Parathyroid adenoma (tissue), 2 donors: ENCODE measurements at regions not wholly inside any gene's neighbourhood (a gene's known extent, or its start where the extent isn't known, plus 50 kb on each side); places are given as distances from the start of the nearest gene placed in this dataset.

ENCODE experiments used
- H2AFZ ChIP-seq: fragments of 300-600 bp; sonication (generic); one replicate; pipeline ENCODE4 v1.7.0; 2017; ENCODE audit warnings: antibody characterized with exemption, mild to moderate bottlenecking
- H3K27ac ChIP-seq: fragments of 300-600 bp; sonication (generic); one replicate; pipeline ENCODE4 v1.7.0; 2017
- H3K27me3 ChIP-seq: fragments of 300-600 bp; sonication (generic); one replicate; pipeline ENCODE4 v1.7.0; 2017; ENCODE audit warnings: low read length; ENCODE audit not compliant: control insufficient read depth, insufficient read depth
- H3K36me3 ChIP-seq: fragments of 300-600 bp; sonication (generic); one replicate; pipeline ENCODE4 v1.7.0; 2017; ENCODE audit warnings: low read length; ENCODE audit not compliant: control insufficient read depth, insufficient read depth
- H3K4me1 ChIP-seq: fragments of 300-600 bp; sonication (generic); one replicate; pipeline ENCODE4 v1.7.0; 2017; ENCODE audit warnings: control low read depth
- H3K4me2 ChIP-seq: fragments of 300-600 bp; sonication (generic); one replicate; pipeline ENCODE4 v1.7.0; 2017; ENCODE audit warnings: low read length
- H3K4me3 ChIP-seq: fragments of 300-600 bp; sonication (generic); one replicate; pipeline ENCODE4 v1.7.0; 2017; ENCODE audit warnings: low read depth, low read length
- H3K79me2 ChIP-seq: fragments of 300-600 bp; sonication (generic); one replicate; pipeline ENCODE4 v1.7.0; 2017; ENCODE audit warnings: control low read depth
- H3K9ac ChIP-seq: fragments of 300-600 bp; sonication (generic); one replicate; pipeline ENCODE4 v1.7.0; 2017; ENCODE audit warnings: mild to moderate bottlenecking
- H3K9me3 ChIP-seq: fragments of 300-600 bp; sonication (generic); one replicate; pipeline ENCODE4 v1.7.0; 2017; ENCODE audit warnings: low read length; ENCODE audit not compliant: control insufficient read depth
- TF ChIP-seq, protein P1 (sequence below): fragments of 300-600 bp; sonication (generic); IDR thresholded peaks from one replicate; pipeline ENCODE4 v1.7.0; 2017; ENCODE audit warnings: antibody characterized with exemption, mild to moderate bottlenecking
- donor health status: primary hyperparathyroidism.

DNA sequence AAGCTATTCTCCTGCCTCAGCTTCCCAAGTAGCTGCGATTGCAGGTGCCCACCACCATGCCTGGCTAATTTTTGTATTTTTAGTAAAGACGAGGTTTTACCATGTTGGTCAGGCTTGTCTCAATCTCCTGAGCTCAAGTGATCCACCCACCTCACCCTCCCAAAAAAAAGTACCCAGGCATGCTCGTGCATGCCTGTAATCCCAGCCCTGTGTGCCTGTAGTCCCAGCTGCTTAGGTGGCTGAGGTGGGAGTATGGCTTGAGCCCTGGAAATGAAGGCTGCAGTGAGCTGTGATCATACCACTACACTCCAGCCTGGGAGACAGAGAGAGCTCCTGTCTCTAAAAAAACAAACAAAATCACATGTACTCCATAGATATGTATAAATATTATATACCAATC lies 176.5 kb downstream of the SOX2 start:
- Histone ChIP-seq H3K4me3 (no peak overlapping the region), H3K9ac (no peak overlapping the region)

DNA sequence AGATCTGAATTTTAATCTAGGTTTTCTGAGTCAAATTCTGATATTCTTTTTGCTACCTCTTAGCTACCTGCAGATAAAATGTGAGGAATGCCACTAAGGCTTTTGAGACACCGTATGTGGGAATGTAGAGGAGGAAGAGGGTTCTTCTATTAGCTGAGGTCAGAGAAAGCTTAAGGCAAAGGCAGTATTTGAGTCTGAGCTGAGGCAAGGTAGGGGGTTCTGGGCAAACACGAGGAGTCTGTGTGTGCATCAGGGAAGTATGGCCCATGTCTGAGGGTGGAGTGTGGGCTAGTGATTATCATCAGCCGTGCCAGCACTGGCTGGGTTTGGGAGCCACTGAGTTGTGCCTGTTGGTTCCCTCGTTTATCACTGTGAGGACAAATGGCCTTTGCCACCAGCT lies 181.1 kb downstream of the SOX2 start:
- Histone ChIP-seq H3K9me3 (no peaks in the 10 kb centered on the region), H3K9ac (no peak overlapping the region), H2AFZ (no peak overlapping the region), H3K4me1 (no peaks in the 10 kb centered on the region), H3K27ac (no peak overlapping the region), H3K4me2 (no peak overlapping the region), H3K36me3 (no peaks in the 10 kb centered on the region), H3K79me2 (no peaks in the 10 kb centered on the region), H3K27me3 (no peaks in the 10 kb centered on the region), H3K4me3 (no peak overlapping the region)
- TF ChIP-seq, protein P1, sequence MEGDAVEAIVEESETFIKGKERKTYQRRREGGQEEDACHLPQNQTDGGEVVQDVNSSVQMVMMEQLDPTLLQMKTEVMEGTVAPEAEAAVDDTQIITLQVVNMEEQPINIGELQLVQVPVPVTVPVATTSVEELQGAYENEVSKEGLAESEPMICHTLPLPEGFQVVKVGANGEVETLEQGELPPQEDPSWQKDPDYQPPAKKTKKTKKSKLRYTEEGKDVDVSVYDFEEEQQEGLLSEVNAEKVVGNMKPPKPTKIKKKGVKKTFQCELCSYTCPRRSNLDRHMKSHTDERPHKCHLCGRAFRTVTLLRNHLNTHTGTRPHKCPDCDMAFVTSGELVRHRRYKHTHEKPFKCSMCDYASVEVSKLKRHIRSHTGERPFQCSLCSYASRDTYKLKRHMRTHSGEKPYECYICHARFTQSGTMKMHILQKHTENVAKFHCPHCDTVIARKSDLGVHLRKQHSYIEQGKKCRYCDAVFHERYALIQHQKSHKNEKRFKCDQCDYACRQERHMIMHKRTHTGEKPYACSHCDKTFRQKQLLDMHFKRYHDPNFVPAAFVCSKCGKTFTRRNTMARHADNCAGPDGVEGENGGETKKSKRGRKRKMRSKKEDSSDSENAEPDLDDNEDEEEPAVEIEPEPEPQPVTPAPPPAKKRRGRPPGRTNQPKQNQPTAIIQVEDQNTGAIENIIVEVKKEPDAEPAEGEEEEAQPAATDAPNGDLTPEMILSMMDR = no peak

More for the DNA sequence above, 176.5 kb downstream of the SOX2 start:
- Histone ChIP-seq H3K27me3 (no peaks in the 10 kb centered on the region), H3K79me2 (no peaks in the 10 kb centered on the region), H3K4me2 (no peak overlapping the region), H3K36me3 (no peaks in the 10 kb centered on the region), H3K4me1 (no peaks in the 10 kb centered on the region), H3K27ac (no peak overlapping the region), H2AFZ (no peak overlapping the region), H3K9me3 (no peaks in the 10 kb centered on the region)
- TF ChIP-seq, protein P1 = no peak

DNA sequence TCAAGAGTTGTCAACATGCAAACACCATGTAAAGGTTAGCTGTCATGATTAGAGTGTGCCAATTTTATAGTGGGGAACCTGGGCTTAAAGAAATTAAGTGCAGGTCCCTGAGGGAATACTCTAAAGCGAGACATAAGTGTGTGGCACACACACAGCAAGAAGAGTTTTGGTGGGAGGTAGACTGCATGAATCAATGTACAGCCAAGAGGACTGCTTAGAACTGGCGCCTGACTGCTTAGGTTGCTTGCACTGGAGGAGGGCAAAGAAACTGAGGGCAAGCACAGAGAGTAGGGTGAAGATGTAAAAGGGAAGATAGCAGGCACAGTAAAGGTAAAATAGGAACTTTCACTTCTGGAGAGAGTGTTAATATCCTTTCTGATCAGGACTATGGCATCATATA lies 184.9 kb downstream of the SOX2 start:
- Histone ChIP-seq H3K27me3 (no peaks in the 10 kb centered on the region), H3K4me3 (no peak overlapping the region), H3K9ac (no peak overlapping the region), H3K4me2 (no peak overlapping the region), H3K79me2 (no peaks in the 10 kb centered on the region), H3K36me3 (no peaks in the 10 kb centered on the region), H3K4me1 (no peaks in the 10 kb centered on the region), H2AFZ (no peak overlapping the region), H3K27ac (no peak overlapping the region), H3K9me3 (no peaks in the 10 kb centered on the region)
- TF ChIP-seq, protein P1 = no peak

DNA sequence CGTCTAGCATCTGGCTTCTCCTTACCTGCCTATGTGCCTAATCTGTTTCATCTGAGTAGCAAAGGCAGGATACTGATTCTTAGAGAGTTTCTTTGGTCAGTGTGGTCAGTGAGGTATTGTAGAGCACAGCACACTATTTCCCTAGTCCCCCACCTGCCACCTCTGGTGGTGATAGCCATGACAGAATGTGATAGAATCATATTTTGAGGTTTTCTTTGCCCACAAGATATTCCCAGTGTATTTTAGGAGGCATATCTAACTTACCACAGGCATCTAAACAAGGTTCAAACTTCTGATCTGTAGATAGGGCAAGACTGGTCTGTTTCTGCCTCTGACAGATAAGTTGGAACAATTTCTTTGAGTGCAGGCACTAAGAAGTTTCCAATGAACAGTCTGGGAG lies 188.0 kb downstream of the SOX2 start:
- no peaks in the 10 kb centered on the region for H3K27me3 ChIP-seq
- H3K9me3 ChIP-seq = no peaks in the 10 kb centered on the region
- TF ChIP-seq, protein P1 = no peak
- no peaks in the 10 kb centered on the region for H3K4me1 ChIP-seq
- no peaks in the 10 kb centered on the region for H3K36me3 ChIP-seq
- H3K4me2 ChIP-seq = no peak overlapping the region
- no peak overlapping the region for H2AFZ ChIP-seq
- H3K79me2 ChIP-seq = no peaks in the 10 kb centered on the region
- H3K27ac ChIP-seq = no peak overlapping the region
- H3K4me3 ChIP-seq = no peak overlapping the region
- H3K9ac ChIP-seq = no peak overlapping the region

DNA sequence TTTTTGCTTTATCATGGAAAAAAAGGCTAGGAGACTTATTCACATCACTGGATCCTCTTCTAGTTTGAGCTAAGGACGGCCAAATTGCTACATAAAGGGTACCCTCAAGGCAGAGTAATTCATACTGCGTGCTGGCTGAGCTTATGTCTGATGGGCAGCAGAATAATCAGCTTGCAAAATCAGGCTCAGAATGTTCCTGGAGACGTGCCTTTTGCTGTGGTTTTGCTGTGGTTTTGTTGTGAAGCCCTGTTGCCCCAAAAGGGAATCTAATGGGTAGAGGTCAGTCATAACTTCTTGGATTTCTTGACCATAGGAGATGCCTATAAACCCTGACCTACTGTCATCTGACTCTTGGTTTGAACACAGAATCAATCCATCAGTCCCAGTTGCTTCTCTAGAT lies 189.9 kb downstream of the SOX2 start:
- no peak overlapping the region for H3K4me3 ChIP-seq
- no peak overlapping the region for H2AFZ ChIP-seq
- H3K4me1 ChIP-seq = no peaks in the 10 kb centered on the region
- no peak overlapping the region for H3K4me2 ChIP-seq
- H3K27ac ChIP-seq = no peak overlapping the region
- no peak overlapping the region for H3K9ac ChIP-seq
- TF ChIP-seq, protein P1 = no peak
- no peaks in the 10 kb centered on the region for H3K9me3 ChIP-seq
- no peaks in the 10 kb centered on the region for H3K79me2 ChIP-seq
- no peaks in the 10 kb centered on the region for H3K36me3 ChIP-seq
- no peaks in the 10 kb centered on the region for H3K27me3 ChIP-seq
